ENCODE measurements at regions not wholly inside any gene's neighbourhood (a gene's known extent, or its start where the extent isn't known, plus 50 kb on each side); places are given as distances from the start of the nearest gene placed in this dataset.

GRCh38 chr9:73269430-73270101 lies 117.9 kb downstream of the ANXA1 start:
- TF ChIP-seq, protein P1, sequence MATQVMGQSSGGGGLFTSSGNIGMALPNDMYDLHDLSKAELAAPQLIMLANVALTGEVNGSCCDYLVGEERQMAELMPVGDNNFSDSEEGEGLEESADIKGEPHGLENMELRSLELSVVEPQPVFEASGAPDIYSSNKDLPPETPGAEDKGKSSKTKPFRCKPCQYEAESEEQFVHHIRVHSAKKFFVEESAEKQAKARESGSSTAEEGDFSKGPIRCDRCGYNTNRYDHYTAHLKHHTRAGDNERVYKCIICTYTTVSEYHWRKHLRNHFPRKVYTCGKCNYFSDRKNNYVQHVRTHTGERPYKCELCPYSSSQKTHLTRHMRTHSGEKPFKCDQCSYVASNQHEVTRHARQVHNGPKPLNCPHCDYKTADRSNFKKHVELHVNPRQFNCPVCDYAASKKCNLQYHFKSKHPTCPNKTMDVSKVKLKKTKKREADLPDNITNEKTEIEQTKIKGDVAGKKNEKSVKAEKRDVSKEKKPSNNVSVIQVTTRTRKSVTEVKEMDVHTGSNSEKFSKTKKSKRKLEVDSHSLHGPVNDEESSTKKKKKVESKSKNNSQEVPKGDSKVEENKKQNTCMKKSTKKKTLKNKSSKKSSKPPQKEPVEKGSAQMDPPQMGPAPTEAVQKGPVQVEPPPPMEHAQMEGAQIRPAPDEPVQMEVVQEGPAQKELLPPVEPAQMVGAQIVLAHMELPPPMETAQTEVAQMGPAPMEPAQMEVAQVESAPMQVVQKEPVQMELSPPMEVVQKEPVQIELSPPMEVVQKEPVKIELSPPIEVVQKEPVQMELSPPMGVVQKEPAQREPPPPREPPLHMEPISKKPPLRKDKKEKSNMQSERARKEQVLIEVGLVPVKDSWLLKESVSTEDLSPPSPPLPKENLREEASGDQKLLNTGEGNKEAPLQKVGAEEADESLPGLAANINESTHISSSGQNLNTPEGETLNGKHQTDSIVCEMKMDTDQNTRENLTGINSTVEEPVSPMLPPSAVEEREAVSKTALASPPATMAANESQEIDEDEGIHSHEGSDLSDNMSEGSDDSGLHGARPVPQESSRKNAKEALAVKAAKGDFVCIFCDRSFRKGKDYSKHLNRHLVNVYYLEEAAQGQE (IDR thresholded peaks at IDR 0.05; ENCODE audit: insufficient read depth in 1 of 2, low read depth in 2 of 2, low read length in 2 of 2) = no peak
- TF ChIP-seq FOXP2 (optimal IDR thresholded peaks at IDR 0.05; ENCODE audit: borderline replicate concordance, extremely low read depth, extremely low read length, insufficient read depth) (no peak), POLR2AphosphoS5 (IDR thresholded peaks at IDR 0.05; ENCODE audit: low read depth, low read length) (no peak), TAF1 (IDR thresholded peaks at IDR 0.05; ENCODE audit: borderline replicate concordance, insufficient read depth, low read length) (no peak), SIN3A (IDR thresholded peaks at IDR 0.05; ENCODE audit: borderline replicate concordance, insufficient read depth, low read length) (no peak)

DNA sequence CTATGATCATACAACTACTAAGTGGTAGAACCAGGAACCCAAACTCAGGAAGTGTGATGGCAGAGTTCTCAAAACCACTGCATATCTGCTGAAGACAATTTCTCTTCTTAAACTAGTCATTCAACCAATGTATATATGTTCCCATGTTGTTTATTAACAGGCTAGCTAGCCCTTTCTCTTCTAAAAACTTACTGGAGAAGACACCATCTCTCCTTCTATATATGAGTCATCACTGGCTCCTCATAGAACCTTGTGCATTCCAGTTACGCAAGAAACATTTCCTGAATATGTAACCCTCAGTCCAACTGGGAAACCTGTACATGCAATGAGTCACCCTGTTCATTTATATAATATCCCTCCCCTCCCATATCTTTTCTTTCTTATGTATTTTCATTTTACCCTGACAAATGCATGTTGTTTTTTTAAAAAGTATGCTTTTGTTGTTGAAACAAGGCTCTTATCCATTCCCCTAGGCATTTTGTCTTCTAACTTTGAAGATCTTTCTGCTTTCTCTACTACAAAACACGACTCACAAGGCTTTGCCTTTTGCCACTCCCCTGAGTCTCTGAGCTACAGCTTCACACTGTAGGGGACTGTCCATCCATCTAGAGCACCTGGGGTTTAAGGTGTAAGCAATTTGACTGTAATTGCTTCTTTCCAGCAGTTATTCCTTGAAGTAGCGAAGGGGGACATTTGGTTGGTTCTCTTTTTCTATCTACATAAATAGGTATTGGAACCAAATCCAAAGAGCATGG lies 119.5 kb downstream of the ANXA1 start:
- TF ChIP-seq TAF1 (IDR thresholded peaks at IDR 0.05; ENCODE audit: borderline replicate concordance, insufficient read depth, low read length) (no peak), SIN3A (IDR thresholded peaks at IDR 0.05; ENCODE audit: borderline replicate concordance, insufficient read depth, low read length) (no peak), FOXP2 (optimal IDR thresholded peaks at IDR 0.05; ENCODE audit: borderline replicate concordance, extremely low read depth, extremely low read length, insufficient read depth) (no peak), POLR2AphosphoS5 (IDR thresholded peaks at IDR 0.05; ENCODE audit: low read depth, low read length) (no peak)
- TF ChIP-seq, protein P1 (IDR thresholded peaks at IDR 0.05; ENCODE audit: insufficient read depth in 1 of 2, low read depth in 2 of 2, low read length in 2 of 2) = no peak

- TF ChIP-seq, protein P1 (IDR thresholded peaks at IDR 0.05; ENCODE audit: insufficient read depth in 1 of 2, low read depth in 2 of 2, low read length in 2 of 2) = no peak
- TF ChIP-seq SIN3A (IDR thresholded peaks at IDR 0.05; ENCODE audit: borderline replicate concordance, insufficient read depth, low read length) (no peak), POLR2AphosphoS5 (IDR thresholded peaks at IDR 0.05; ENCODE audit: low read depth, low read length) (no peak), FOXP2 (optimal IDR thresholded peaks at IDR 0.05; ENCODE audit: borderline replicate concordance, extremely low read depth, extremely low read length, insufficient read depth) (no peak), TAF1 (IDR thresholded peaks at IDR 0.05; ENCODE audit: borderline replicate concordance, insufficient read depth, low read length) (no peak)
These were observed 128.4 kb downstream of the ANXA1 start for GRCh38 chr9:73280113-73280512.

- TF ChIP-seq, protein P1 (IDR thresholded peaks at IDR 0.05; ENCODE audit: insufficient read depth in 1 of 2, low read depth in 2 of 2, low read length in 2 of 2) = no peak
- no peak for TF ChIP-seq TAF1 (IDR thresholded peaks at IDR 0.05; ENCODE audit: borderline replicate concordance, insufficient read depth, low read length)
- no peak for TF ChIP-seq FOXP2 (optimal IDR thresholded peaks at IDR 0.05; ENCODE audit: borderline replicate concordance, extremely low read depth, extremely low read length, insufficient read depth)
- no peak for TF ChIP-seq POLR2AphosphoS5 (IDR thresholded peaks at IDR 0.05; ENCODE audit: low read depth, low read length)
- no peak for TF ChIP-seq SIN3A (IDR thresholded peaks at IDR 0.05; ENCODE audit: borderline replicate concordance, insufficient read depth, low read length)
These were observed 132.7 kb downstream of the ANXA1 start for GRCh38 chr9:73284377-73284776.

Data from PFSK-1 (cell line).